RPMI8226 (cell line): ENCODE measurements at regions not wholly inside any gene's neighbourhood (a gene's known extent, or its start where the extent isn't known, plus 50 kb on each side); places are given as distances from the start of the nearest gene placed in this dataset.

Source experiments
- DNase-seq: peaks from one replicate; pipeline ENCODE4 v3.0.0-alpha.2; 2015

DNA sequence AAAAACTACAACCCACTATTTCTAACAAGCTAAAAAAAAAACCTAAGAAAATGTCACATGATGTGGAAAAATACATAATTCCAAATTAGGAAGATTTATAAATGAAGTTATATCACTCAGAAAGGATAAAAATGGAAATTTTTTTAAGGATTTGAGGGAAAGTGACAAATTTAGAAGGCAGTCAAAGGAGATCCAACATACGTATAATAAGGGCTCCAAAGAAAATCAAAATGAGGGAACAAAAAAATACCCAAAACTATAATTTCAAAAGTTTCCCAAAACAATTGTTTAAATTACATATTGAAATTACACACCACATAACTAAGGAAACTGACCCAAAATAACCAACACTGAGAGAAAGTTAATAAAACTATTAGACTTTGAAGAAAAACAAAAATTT is 381.1 kb upstream of the KAZN start:
- no peak for DNase-seq

DNA sequence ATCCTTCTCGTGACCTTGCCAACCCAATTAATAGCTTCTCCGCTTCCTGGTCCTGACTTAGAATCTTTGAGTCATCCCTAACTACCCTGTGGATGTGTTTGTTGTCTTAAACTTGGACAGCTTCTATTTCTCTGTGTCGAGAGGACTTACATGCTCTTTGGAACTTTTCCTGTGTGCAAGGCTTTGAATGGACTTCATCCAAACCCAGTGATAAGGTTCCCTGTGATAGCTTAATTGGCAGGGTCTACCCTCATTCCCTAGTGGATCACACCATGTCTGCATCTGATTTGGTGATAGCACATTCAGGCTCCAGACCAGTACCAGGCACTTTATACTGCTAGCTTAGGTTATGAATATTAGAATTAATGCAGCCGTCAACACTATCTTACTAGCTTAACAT is 378.2 kb upstream of the KAZN start:
- no peak for DNase-seq

DNA sequence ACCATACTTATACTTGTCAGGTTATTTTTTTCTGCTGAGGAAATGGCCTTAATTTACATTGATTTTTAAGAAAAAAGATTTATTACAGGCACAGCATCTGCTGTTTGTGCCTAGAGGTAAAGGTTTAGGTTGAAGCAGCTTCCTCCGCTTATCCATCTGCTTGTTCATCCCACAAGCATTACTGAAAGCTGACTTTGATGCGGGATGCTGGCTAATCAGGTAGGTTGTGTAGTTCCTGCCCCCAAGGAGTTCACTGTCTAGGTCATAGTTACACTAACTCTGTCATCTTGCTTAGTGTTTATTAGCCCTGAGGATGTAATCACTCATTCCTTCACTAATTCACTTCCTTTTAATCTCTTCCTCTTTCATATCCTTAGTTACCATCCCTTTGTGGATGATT is 377.7 kb upstream of the KAZN start:
- DNase-seq = no peak

DNA sequence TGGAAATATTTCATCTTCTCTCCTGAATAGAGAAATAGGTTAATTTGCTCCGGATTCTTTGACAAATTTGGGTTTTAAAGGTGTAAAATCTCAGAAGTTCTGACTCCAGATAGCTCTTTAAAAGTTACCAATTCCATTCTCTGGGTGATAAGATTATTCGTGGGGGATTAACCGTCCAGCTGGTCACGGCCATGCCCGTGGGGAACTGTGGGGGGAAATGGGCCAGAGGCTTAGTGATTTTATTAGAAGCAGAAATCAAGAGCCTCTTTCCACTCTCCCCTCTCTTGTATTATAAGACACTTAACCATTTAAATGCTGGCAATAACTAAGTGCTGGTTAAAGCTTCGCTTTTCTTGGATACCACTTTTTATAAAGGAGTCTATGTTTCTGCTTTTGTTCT is 376.4 kb upstream of the KAZN start:
- DNase-seq = no peak

DNA sequence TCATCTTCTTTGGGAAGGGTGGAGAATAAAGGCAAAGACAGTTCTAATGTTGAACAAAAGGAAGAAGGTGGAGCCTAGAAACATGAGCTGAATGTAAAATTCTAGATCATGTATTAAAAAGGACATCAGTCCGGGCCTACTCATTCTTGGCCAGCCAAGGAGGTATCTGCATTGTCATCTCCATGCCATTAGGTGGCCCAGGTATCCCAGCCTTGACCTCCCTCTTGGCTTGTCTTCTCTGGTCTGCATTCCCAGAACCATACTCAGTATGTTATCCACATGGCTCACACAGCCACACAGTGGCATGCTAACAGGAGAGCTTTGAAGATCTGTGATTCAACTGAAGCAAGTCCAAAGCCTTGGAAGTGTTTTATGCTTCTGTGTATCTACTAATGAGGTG is 369.8 kb upstream of the KAZN start:
- no peak for DNase-seq

DNA sequence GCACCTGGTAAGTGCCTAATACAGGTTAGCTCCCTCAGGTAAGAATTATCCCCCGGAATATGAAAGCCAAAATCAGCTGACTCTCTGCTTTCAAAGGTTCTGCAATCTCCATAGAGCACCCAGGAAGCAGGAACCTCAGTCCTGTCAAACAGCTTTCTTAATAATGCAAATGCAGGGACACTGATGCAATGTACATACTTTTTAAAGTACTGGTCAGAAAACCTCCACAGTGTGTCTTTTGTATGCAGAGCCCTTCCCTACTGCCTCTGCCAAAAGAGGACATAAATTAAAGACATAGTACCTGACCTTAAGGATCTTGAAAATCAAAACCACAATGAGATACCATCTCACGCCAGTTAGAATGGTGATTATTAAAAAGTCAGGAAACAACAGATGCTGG is 365.0 kb upstream of the KAZN start:
- DNase-seq = no peak

DNA sequence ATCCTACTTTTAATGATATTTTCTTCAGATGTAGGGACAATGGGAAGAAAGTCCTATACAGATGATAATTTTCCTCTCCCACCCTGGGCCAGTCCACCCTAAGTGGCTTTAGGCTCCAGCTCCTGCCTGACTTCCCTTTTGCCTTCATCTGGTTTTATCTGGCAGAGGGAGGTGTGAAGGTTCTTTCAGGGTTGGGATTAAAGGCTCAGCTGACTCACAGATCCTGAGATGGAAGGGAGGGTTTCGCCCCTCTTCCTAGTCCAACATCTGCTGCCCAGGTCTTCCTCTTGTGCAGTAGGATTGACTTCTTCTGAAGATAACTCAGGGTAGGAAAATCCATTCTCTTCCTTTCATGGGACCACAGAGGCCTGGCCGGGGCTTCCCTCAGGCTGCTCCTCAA is 362.4 kb upstream of the KAZN start:
- DNase-seq = no peak

DNA sequence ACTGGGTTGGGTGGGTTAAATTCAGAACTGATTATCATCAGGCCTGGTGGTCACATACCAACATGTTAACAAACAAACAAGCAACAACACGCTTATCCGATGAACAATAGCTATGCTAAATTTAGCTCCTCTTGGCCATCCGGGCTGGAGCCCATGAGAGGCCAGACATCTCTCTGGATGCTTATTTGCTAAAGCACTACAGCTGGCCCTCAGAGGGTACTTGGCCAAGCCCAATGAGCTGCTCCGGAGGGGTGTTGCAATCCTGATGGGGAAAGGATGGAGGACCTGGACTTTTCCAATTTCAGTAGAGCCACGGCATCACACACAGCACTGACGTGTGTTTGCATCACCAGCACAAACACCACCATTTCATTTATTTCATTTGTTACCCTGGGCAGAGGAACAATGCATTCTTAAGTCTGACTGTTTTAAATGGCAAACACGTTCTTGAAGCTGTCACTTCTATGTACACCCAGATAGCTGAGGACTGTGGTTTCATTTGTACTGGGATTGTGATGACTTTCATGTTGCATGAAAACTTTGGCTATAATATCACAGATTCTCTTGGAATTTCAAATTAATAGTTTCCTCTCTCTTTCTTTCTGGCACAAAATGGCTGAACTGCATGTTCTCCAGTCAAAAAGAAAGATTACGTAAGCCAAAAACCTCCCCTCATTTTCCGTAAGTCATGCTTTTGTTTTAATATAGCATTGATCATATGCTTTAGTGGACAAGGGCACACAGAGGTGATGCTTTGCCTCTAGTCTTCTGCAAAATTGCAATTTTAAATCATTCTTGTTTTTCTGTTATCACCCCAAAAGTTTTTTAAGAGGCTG is 359.8 kb upstream of the KAZN start:
- no peak for DNase-seq

DNA sequence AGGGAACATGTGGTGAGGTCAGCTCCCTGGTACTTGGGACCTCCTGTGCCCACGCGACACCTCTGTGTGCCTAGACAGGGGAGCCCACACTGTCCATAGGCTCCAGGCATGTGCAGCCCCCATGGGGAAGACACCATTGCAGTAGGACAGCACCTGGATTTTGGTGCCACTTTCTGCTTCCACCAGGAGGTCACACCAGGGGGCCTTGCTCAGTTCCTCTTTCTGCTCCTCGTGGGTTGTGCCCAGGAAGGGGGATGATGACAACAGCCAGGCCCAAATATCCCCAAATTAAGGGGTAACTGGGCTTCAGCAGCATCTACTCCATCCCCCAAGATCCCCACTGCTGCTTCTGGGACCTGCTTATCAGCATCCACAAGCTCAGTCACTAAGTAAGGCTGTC is 358.2 kb upstream of the KAZN start:
- DNase-seq = no peak

DNA sequence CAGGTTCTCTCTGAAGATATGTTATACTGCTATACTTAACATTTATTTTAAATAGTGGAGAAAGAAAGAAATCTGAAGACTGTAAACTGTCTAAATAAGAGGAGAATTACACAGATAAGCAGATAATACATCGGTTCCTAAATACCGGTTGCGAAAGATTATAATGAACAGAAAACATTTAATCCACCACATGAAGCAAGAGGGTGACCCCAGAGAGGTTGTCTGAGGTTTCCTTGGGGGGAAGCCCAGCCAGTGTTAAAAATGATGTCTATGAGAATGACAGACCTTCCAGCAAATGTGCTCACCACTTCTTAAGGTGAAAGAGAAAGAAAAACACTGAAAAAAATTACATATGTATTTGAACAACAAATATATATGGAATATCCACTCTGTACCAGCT is 356.4 kb upstream of the KAZN start:
- no peak for DNase-seq

DNA sequence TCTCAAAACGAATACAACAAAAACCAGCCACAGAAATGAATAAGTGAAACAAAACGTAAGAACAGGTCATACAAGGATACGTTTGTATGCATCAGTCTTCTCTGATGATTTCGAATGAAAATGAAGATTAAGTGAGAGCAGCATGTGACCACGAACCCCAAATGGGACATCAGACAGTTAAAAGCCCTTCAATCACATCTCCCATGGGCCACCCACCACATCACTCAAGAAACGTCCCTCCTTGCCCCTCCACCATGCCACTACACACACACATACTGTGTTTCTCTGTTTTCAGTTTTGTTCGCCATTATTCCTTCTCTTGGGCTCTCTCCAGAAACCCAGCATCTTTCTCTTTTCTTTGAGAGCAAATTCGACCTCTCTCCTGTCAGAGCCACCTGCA is 355.6 kb upstream of the KAZN start:
- no peak for DNase-seq

DNA sequence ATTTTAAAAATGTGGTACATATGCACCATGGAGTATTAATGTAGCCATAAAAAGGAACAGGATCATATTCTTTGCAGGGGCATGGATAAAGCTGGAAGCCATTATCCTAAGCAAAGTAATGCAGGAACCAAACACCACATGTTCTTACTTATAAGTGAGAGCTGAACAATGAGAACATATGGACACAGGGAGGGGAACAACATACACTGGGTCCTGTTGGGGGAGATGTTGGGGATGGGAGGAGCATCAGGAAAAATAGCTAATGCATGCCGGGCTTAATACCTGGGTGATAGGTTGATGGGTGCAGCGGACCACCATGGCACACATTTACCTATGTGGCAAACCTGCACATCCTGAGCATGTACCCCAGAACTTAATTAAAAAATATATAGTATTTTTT is 352.5 kb upstream of the KAZN start:
- DNase-seq = no peak

DNA sequence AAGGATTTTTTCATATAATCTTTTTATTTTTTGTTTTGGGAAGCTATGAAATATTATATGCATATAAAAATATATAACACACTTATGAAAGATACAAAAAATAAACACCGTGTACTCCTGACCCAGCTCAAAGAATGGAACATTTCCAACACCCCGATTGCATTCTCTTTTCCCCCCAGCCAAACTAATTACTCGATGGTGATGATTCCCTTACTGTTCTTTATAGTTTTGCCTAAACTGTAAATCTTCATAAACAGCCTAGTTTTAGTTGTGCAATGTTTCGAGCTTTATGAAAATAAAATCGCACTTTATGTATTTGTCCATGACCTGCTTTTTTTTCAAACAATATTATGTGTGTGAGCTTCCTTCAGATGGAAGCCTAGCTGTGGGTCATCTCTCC is 352.0 kb upstream of the KAZN start:
- no peak for DNase-seq

DNA sequence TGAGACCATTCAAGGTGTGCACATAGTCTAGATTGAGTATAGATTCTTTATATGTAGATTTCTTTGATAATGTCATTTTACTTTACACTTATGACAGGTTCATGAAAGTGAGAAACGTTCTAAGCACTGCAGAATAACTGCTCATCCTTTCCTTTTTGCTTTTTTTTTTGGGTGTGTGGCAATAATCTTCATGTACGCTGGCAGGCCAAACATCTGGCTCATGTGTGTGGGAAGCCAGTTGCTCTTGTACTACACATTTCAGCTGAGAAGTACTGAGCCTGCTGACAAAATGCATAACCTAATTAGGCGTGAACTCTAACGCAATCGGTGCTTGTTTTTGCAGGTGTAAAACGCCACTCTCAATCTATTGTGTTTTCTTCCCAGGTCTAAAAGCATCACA is 350.8 kb upstream of the KAZN start:
- DNase-seq = no peak

DNA sequence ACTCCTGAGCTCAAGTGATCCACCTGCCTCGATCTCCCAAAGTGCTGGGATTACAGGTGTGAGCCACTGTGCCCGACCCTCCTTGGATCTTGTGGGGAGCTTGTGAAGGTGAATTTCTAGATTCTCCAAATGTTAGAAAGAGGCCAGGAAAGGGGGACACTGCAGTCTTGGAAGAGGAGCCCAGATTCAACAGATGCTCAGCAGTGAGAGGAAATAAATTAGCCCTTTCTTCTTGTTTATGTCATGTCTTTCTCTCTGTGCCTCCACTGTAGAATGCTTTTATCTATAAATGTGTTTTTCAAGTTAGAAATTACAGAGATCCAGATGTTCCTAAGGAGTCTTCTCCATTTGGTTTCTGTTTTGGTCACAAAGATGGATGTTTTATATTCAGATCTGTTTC is 346.6 kb upstream of the KAZN start:
- DNase-seq = no peak

DNA sequence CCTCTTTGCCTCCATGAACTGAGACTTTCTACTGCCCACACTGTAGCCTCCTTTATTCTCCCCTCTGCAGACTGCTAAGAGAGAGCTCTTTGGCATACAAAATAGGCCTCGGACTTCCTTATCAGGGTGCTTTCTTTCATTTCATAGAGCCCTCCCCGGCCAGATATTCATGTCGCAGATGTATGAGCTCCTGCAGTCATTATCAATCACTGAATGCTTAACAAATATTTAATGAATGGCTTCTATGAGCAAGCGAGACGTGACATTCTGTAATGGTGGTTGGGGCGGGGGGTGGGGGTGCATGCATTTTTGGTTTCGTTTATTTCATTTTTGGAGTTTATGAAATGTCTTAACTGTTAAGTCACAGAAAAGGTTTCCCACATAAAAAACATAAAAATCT is 344.8 kb upstream of the KAZN start:
- no peak for DNase-seq

DNA sequence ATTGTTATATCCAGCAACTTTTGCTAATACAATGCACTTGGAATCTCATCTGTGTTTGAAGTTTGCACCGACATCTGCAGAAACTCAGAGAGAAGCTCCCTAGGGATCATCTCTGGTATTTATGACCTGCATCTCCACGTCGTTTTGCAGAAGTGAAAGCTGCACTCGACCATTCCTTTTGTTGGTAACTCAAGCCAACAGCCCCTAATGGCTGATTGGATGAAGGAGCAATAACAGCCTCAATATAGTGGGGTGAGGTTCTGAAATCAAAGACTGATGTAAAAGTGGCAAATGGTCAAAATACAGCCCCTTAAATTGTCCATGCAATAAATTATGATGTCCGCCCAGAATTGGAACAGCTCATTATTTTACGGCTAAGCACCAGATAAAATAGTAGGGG is 344.2 kb upstream of the KAZN start:
- peak; percentile 16 for DNase-seq

DNA sequence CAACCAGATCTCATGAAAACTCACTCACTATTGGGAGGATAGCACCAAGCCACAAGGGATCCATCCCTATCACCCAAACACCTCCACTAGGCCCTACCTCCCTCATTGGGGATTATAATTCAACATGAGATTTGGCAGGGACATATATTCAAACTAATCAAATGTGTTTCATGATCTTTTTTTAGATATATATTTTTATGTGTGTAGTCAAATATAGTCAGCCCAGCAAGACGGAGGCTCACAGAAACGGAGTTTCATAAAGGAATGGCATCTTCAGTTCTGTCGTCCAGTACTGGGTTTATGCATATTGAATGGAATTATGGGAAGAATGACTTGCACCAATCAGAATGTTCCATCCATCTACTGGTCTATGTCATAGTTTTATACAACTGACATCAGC is 343.3 kb upstream of the KAZN start:
- DNase-seq = no peak

DNA sequence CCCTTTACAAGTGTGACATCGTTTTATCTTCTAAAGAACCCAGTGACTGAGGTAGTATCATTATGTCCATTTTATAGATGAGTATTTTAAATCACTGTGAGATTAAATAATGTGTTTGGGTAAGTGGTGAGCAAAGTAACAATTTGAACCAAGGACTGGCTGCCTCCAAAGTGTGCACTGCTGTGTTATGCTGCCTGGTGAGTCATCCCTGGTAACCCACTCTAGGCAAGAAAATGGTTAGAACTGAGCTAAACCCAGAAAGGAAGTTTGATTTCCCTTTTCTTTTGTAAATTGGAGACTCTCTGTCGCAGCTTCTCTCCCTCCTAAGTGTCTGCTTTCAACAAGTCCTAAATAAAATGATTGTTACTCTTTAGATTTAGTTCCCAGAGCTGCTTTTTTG is 342.8 kb upstream of the KAZN start:
- no peak for DNase-seq

DNA sequence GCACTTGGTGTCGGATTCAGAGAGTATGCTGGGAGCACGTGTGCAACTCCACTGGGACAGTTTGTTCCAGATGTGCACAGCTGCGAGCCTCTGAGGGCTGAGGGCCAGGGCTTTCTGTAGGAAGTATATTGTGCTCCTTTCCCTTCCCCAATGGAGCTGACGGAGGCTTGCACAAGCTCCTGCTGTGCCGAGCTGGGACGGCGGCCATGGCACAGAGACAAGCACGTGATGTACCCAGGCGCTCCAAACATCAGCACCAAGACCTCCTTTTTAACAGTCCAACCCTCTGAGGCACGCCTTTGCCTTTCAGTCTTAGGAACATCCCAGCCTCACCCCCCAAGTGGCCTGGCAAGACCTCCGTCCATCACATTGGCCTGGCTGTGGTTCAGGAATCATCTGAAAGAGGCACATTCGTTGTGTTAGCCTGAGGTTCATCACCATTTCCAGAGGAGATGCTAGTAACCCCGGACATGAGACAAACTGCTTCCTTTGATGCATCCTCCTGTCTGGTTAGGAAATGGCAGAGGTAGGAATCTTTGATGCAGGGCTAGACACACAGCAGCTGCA is 339.2 kb upstream of the KAZN start:
- DNase-seq = no peak

DNA sequence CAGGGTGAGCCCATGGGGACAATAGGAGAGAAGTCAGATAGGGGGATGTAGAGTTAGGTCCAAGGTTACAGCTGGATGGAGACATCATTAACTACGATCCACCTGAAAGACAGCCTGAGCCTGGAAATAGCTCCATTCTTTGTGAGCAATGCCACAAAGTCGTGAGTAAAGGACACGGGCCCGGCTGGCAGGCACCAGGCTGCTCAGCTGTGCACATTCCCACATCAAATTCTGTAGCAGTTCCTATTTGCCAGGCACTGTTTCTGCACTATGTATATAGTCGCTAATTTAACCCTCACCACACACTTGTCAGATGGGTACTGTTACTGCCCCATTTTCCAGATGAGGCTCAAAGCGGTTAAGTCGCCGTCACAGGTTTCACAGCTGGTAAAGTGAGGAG is 338.0 kb upstream of the KAZN start:
- DNase-seq = no peak

DNA sequence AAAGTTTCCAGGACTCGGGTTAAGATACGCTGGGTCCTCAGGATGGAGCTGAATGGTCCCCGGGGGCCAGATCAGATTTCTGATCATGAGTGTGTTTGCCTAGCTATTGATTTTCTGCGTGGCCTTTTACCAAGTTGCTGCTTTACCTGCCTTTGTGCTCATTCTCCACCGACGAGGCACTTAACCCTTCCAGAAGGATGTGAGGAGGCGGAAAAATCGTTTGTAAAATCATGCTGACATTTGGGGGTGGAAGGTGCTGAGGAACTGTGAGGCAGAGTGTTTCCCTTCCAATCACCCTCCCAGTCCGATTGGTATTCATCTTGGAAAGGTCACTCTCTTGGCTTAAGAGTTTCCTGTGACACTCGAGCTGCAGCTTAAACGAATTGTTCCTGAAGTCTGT is 337.1 kb upstream of the KAZN start:
- DNase-seq = no peak

DNA sequence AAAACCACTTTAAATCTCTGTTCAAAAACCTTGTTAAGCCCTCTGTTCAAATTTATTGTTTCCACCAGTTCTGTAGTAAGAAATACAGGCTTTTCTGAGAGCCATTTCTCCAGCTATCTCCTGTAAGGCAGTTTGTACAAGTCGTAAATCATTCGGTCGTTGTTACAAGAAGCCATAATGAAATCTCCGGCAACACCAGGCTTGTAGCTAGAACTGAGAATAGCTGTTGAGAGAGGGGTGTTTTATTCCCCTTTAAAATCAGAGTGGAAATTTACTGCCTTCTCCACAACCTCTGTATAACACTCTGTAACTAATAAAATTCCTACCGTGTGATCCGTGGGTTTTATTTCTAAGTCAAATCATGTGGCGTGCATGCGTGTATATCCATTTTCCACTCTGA is 335.8 kb upstream of the KAZN start:
- no peak for DNase-seq

DNA sequence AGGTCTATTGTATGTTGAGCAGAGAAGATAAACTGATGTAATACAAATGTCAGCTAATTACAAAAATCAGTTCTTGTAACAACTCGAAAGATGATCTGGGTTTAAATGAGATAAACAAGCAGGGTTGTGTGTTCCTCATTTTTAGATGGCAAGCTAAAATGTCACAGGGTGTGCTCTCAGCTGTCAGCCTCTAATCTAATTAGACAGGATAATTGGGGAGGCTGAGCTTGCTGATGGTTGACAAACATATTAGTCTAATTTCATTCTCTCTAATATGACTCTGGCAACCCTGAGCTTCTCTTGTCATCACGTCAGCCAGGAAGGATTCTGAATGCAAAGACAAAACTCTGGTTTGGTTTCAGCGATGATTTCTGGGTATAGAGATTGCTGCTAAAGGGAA is 335.3 kb upstream of the KAZN start:
- no peak for DNase-seq

DNA sequence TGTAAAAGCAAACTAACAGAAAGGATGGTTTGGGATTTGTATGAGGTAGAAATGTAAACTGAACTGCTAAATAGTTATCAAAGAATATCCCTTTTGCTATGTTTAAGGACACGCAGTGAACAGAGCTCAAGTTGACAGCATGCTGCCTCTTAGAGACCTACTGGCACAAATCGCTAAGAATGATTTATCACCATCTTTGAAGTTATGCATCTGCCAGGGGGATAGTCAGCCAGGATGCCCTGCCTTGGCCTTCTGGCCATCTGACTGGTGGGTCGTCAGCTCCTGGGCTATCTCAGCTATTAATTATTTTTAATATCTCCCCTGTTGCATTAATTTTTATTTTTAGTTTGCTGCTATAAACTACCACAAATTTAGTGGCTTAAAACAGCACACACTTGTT is 334.8 kb upstream of the KAZN start:
- no peak for DNase-seq
